LNCAP (cell line): ENCODE measurements at regions not wholly inside any gene's neighbourhood (a gene's known extent, or its start where the extent isn't known, plus 50 kb on each side); places are given as distances from the start of the nearest gene placed in this dataset.

Source experiments
- TF ChIP-seq, protein P1 (sequence below): fragments of 450-650 bp; IDR thresholded peaks from 2 replicates; pipeline ENCODE4 v1.5.1; 2017; ENCODE audit warnings: mild to moderate bottlenecking

GRCh38 chr5:121667292-121667691 is 184.4 kb upstream of the FTMT start:
- TF ChIP-seq, protein P1, sequence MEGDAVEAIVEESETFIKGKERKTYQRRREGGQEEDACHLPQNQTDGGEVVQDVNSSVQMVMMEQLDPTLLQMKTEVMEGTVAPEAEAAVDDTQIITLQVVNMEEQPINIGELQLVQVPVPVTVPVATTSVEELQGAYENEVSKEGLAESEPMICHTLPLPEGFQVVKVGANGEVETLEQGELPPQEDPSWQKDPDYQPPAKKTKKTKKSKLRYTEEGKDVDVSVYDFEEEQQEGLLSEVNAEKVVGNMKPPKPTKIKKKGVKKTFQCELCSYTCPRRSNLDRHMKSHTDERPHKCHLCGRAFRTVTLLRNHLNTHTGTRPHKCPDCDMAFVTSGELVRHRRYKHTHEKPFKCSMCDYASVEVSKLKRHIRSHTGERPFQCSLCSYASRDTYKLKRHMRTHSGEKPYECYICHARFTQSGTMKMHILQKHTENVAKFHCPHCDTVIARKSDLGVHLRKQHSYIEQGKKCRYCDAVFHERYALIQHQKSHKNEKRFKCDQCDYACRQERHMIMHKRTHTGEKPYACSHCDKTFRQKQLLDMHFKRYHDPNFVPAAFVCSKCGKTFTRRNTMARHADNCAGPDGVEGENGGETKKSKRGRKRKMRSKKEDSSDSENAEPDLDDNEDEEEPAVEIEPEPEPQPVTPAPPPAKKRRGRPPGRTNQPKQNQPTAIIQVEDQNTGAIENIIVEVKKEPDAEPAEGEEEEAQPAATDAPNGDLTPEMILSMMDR = no peak

DNA sequence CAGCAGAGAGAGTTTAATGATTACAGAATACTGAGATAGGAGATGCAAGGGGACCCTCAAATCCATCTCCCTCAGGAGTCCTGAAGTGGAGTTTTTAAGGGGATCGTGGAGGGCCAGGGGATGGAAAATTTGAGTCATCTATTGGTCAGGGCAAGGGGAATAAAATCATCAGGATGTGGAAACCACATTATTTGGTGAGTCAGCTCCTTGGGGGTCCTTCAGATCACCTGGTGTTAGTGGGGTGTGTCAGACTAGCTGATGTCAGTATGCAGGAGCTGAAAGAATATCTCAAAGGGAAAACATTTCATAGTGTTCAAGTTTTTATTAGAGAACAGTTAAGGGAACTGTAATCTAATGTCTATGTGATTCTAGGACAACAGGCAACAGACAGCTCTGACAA is 183.0 kb upstream of the FTMT start:
- TF ChIP-seq, protein P1 = no peak

- TF ChIP-seq, protein P1 = no peak
Measured at GRCh38 chr5:121671624-121672023, 180.1 kb upstream of the FTMT start.

GRCh38 chr5:121675924-121676323 is 175.8 kb upstream of the FTMT start:
- TF ChIP-seq, protein P1 = no peak

DNA sequence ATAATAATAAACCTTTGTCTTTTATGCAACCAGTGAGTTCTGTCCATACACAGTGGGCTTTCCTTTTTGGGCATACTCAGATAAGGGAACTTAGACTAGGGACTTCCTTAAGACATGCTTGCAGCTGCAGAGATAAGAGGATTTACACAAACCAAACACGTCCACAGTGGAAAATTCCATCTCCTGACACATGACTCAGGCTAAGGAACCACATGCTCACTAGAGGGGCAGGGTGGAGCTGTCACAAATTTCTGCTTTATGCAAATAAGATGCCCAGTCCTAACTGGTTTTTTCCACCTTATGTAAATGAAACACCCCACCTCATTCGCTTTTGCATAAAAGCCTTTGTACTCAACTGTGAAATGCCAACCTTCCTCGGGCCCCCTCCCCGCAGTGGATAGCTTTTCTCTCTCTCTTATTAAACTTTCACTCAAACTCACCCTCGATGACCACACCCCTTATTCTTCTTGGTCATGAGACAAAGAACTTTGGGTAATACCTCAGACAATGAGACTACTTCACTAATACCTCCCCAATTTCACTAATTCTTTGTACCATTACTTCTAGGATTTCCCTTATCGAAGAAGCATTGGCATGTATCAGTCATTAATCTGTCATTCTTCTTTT is 170.3 kb upstream of the FTMT start:
- TF ChIP-seq, protein P1 = no peak

DNA sequence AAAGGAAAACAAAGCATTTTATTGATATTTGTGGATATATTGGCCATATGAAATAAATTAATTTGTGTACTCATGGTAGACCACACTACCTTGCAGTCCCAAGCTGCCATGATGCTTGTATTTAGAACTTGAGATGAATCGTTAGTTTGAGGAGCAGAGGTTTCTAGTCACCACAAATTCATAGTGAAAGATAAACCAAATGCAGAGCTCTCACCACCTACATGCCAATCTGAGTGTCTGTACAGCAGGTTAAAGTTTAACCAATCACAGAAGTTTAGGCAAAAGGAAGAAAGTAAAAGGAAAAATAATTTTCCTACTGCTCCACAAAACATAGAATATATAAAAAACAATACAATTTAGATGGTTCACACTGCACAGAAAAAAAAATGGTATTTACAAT is 163.6 kb upstream of the FTMT start:
- TF ChIP-seq, protein P1 = no peak

- TF ChIP-seq, protein P1 = no peak
Measured at GRCh38 chr5:121688781-121689180, 162.9 kb upstream of the FTMT start.

GRCh38 chr5:121691478-121691877 is 160.2 kb upstream of the FTMT start:
- TF ChIP-seq, protein P1 = no peak
